Calu3 (cell line): ENCODE measurements at regions not wholly inside any gene's neighbourhood (a gene's known extent, or its start where the extent isn't known, plus 50 kb on each side); places are given as distances from the start of the nearest gene placed in this dataset.

Experiments
- BruUV-seq: library from RNA; stranded (reverse); fragments of 400-500 nt; replicated peaks from 2 replicates; lab custom pipeline; 2021; lab: Mats Ljungman, UMichigan
- CTCF ChIA-PET: fragments of 300-600 bp; sonication (Branson Sonifier 250); formaldehyde crosslinking; loops from one replicate; lab custom pipeline; 2022; ENCODE audit warnings: antibody characterized with exemption; lab: Charles Lee
- DNase-seq: peaks from one replicate; pipeline ENCODE4 v3.0.0; 2022
- H3K27ac Mint-ChIP-seq: one replicate; pipeline ENCODE4 v1.8.0; 2022; ENCODE audit warnings: mixed read lengths; ENCODE audit not compliant: unreplicated experiment
- H3K27me3 Mint-ChIP-seq: one replicate; pipeline ENCODE4 v1.8.0; 2022; ENCODE audit warnings: mixed read lengths; ENCODE audit not compliant: unreplicated experiment
- H3K36me3 Mint-ChIP-seq: one replicate; pipeline ENCODE4 v1.8.0; 2022; ENCODE audit warnings: mild to moderate bottlenecking, moderate library complexity, mixed read lengths; ENCODE audit not compliant: insufficient read depth, unreplicated experiment
- H3K4me1 Mint-ChIP-seq: one replicate; pipeline ENCODE4 v1.8.0; 2022; ENCODE audit warnings: mild to moderate bottlenecking, low read depth, mixed read lengths; ENCODE audit not compliant: unreplicated experiment
- H3K4me3 Mint-ChIP-seq: one replicate; pipeline ENCODE4 v1.8.0; 2022; ENCODE audit warnings: mild to moderate bottlenecking, low read depth, moderate library complexity, mixed read lengths; ENCODE audit not compliant: unreplicated experiment
- H3K9me3 Mint-ChIP-seq: one replicate; pipeline ENCODE4 v1.8.0; 2022; ENCODE audit warnings: low read depth, mixed read lengths; ENCODE audit not compliant: unreplicated experiment
- CTCF ChIP-seq: fragments of 200-600 bp; IDR thresholded peaks from one replicate; pipeline ENCODE4 v1.8.0; 2022; ENCODE audit warnings: antibody characterized with exemption; ENCODE audit not compliant: unreplicated experiment
- intact Hi-C: fragments of 100-400 bp; cut with micrococcal nuclease; formaldehyde crosslinking; loops from one replicate; pipeline ENCODE4 v1.10.0; 2022; ENCODE audit not compliant: unreplicated experiment

- CTCF ChIA-PET, result no interaction called here
- TF ChIP-seq CTCF, result no peak
Observed at GRCh38 chr2:156021146-156022040, 311.1 kb downstream of the NR4A2 start.

DNA sequence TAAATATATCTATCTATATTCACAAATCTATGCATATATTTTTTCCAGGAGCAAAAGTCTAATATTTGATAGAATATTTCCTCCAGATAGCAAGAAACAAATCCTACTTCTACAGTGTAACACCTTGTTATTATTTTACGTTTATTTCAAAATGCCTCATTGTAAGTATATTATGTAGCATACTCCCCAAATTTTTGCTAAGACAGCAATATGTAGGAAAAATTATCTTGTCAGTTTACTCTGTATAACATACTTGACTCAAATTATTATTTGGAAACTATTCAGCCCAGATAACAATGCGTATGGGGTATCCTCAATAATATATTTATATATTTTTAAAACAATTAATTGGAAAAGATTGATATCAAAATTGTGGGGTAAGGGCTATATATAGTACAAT is 313.2 kb downstream of the NR4A2 start:
- no peaks in the 10 kb centered on the region for H3K9me3 Mint-ChIP-seq
- no peak for TF ChIP-seq CTCF
- no peak for DNase-seq
- CTCF ChIA-PET, result no interaction called here
- BruUV-seq, result no TSS peak
- peaks cover 12% of the 10 kb centered on the region for H3K4me1 Mint-ChIP-seq
- H3K27me3 Mint-ChIP-seq, result no peaks in the 10 kb centered on the region
- no peaks in the 10 kb centered on the region for H3K36me3 Mint-ChIP-seq
- H3K4me3 Mint-ChIP-seq, result no peak overlapping the region
- intact Hi-C loops, result no loop called here
- no peak overlapping the region for H3K27ac Mint-ChIP-seq

More at GRCh38 chr2:156021146-156022040, 311.1 kb downstream of the NR4A2 start:
- BruUV-seq, result no TSS peak
- intact Hi-C loops, result no loop called here
- Mint-ChIP-seq H3K27ac (peak overlapping the region; percentile 30), H3K4me1 (peaks cover 12% of the 10 kb centered on the region), H3K36me3 (no peaks in the 10 kb centered on the region), H3K27me3 (no peaks in the 10 kb centered on the region), H3K4me3 (no peak overlapping the region), H3K9me3 (no peaks in the 10 kb centered on the region)
- DNase-seq, result peak; percentile 16

DNA sequence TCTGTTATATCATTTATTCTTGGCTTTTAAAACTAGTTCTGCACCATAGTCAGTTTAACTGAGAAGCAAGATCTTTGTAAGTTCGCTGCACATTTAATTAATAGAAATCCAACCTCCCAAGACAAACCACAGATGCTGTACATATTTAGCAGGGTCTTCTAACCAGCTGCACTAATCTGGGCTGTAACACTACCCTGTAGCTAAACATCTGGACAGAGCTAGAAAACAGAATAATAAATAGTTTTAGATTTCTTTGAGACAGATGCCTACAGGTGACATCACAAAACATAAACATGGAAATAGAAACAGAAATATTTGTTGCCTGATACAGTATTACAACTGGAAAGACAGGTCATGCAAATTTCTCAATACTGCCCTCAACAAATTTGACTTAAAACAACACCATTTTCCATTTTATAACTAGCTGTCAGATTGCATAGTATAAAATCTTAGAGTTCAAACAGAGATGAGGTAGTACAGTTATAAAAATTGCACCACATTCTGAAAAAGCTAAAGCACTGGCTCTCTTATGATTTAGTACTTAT is 315.1 kb downstream of the NR4A2 start:
- no peak overlapping the region for H3K4me3 Mint-ChIP-seq
- H3K27me3 Mint-ChIP-seq, result no peaks in the 10 kb centered on the region
- peaks cover 6% of the 10 kb centered on the region for H3K9me3 Mint-ChIP-seq
- H3K4me1 Mint-ChIP-seq, result peaks cover 12% of the 10 kb centered on the region
- no TSS peak for BruUV-seq
- DNase-seq, result no peak
- H3K27ac Mint-ChIP-seq, result no peak overlapping the region
- intact Hi-C loops, result no loop called here
- no peak for TF ChIP-seq CTCF
- no peaks in the 10 kb centered on the region for H3K36me3 Mint-ChIP-seq
- CTCF ChIA-PET, result no interaction called here

DNA sequence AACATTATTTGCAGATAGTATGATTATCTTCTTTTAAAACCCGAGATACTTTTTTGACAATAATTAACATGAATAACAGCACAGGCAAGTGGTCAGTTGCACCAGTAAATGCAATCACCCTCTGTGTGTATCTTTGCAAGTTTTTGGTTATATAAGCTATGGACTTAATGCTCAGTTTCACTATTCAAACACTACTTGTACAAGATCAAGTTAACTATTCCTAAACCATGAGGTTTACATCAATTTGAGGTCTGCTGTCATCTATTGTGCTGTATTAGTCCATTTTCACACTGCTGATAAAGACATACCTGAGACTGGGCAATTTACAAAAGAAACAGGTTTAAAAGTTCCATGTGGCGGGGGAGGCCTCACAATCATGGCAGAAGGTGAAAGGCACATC is 323.2 kb downstream of the NR4A2 start:
- TF ChIP-seq CTCF, result no peak
- no peak for DNase-seq
- Mint-ChIP-seq H3K36me3 (no peaks in the 10 kb centered on the region), H3K4me1 (no peaks in the 10 kb centered on the region), H3K27ac (no peak overlapping the region), H3K9me3 (peaks cover 8% of the 10 kb centered on the region), H3K27me3 (no peaks in the 10 kb centered on the region), H3K4me3 (no peak overlapping the region)
- BruUV-seq, result no TSS peak
- CTCF ChIA-PET, result no interaction called here
- intact Hi-C loops, result no loop called here
